HG02588 (cell line): ENCODE measurements at regions not wholly inside any gene's neighbourhood (a gene's known extent, or its start where the extent isn't known, plus 50 kb on each side); places are given as distances from the start of the nearest gene placed in this dataset.
"Not testable (repeated sequence)": the region's sequence is repeated elsewhere in the genome, so short reads cannot be mapped to it uniquely, and the experiment has no call there.

Experiments used
- ATAC-seq: cut with Tn5 transposase; IDR thresholded peaks from one replicate; pipeline ENCODE4 v1.9.1; 2021; ENCODE audit warnings: mild to moderate bottlenecking, moderate library complexity; ENCODE audit not compliant: unreplicated experiment

GRCh38 chr6:81145506-81145905 lies 607.0 kb downstream of the TENT5A start:
- ATAC-seq = no peak

GRCh38 chr6:81144346-81144745 lies 608.1 kb downstream of the TENT5A start:
- ATAC-seq = no peak

GRCh38 chr6:81138236-81138635 lies 614.2 kb downstream of the TENT5A start:
- no peak for ATAC-seq

- ATAC-seq = no peak
These were observed 621.5 kb downstream of the TENT5A start for GRCh38 chr6:81130969-81131368.

- no peak for ATAC-seq
These were observed 622.4 kb downstream of the TENT5A start for GRCh38 chr6:81130061-81130460.

- no peak for ATAC-seq
These were observed 623.8 kb downstream of the TENT5A start for GRCh38 chr6:81128671-81129070.

- no peak for ATAC-seq
These were observed 626.3 kb downstream of the TENT5A start for GRCh38 chr6:81126150-81126549.

- no peak for ATAC-seq
These were observed 632.2 kb downstream of the TENT5A start for GRCh38 chr6:81120280-81120679.

GRCh38 chr6:81105998-81106397 lies 646.5 kb downstream of the TENT5A start:
- ATAC-seq = no peak

GRCh38 chr6:81098109-81098814 lies 654.2 kb downstream of the TENT5A start:
- ATAC-seq = no peak

- not testable (repeated sequence) for ATAC-seq
These were observed 656.0 kb downstream of the TENT5A start for GRCh38 chr6:81096464-81096863.

- no peak for ATAC-seq
These were observed 659.4 kb downstream of the TENT5A start for GRCh38 chr6:81093051-81093450.

- no peak for ATAC-seq
These were observed 664.3 kb downstream of the TENT5A start for GRCh38 chr6:81088145-81088544.

GRCh38 chr6:81086991-81087390 lies 665.5 kb downstream of the TENT5A start:
- no peak for ATAC-seq

GRCh38 chr6:81085431-81085790 lies 667.1 kb downstream of the TENT5A start:
- ATAC-seq = no peak

GRCh38 chr6:81084776-81085430 lies 667.6 kb downstream of the TENT5A start:
- no peak for ATAC-seq

- ATAC-seq = no peak
These were observed 676.5 kb downstream of the TENT5A start for GRCh38 chr6:81075974-81076373.

GRCh38 chr6:81073318-81073717 lies 679.2 kb downstream of the TENT5A start:
- no peak for ATAC-seq

GRCh38 chr6:81071121-81071520 lies 681.4 kb downstream of the TENT5A start:
- ATAC-seq = no peak

GRCh38 chr6:81067057-81067456 lies 685.4 kb downstream of the TENT5A start:
- ATAC-seq = no peak

GRCh38 chr6:81063891-81064290 lies 688.6 kb downstream of the TENT5A start:
- ATAC-seq = no peak

GRCh38 chr6:81054036-81054435 lies 698.4 kb downstream of the TENT5A start:
- no peak for ATAC-seq

- ATAC-seq = no peak
These were observed 700.5 kb downstream of the TENT5A start for GRCh38 chr6:81051952-81052351.
